ENCODE measurements at regions not wholly inside any gene's neighbourhood (a gene's known extent, or its start where the extent isn't known, plus 50 kb on each side); places are given as distances from the start of the nearest gene placed in this dataset.

DNA sequence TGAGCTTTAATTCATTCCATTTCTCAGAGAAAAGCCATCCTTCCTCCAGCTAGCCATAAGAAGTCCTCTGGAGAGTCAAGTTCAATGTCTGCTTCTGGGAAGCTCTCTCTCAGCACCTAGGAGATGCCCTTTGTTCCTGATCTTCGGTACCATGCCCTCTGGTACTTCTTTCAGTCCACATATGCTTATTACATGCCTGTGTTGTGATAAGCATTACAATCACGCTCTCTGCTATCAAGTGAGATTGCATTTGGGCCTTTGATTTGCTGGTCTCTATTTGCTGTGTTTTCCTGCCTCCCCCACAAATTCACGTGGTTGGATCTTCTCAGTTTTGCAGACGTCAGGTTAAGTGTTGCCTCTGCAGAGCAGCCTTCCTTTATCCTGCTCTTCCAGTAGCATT lies 178.1 kb downstream of the TOX3 start:
- Histone ChIP-seq H3K4me1 (ENCODE audit: insufficient read depth) (no peaks in the 10 kb centered on the region), H3K9me2 (replicated peaks; ENCODE audit: insufficient read depth) (no peaks in the 10 kb centered on the region), H3K27ac (no peak overlapping the region), H2AFZ (no peak overlapping the region), H3K27me3 (no peaks in the 10 kb centered on the region), H3K9me3 (ENCODE audit: low read depth) (no peaks in the 10 kb centered on the region), H3K4me3 (no peak overlapping the region), H4K20me1 (ENCODE audit: insufficient read depth, poor library complexity, severe bottlenecking) (no peaks in the 10 kb centered on the region), H3K36me3 (replicated peaks; ENCODE audit: insufficient read depth, low read depth) (no peaks in the 10 kb centered on the region), H3K79me2 (no peaks in the 10 kb centered on the region), H3K4me2 (no peak overlapping the region)
- TF ChIP-seq EZH2phosphoT487 (IDR thresholded peaks at IDR 0.05; ENCODE audit: low read depth, severe bottlenecking, unreplicated experiment) (no peak), CTCF (IDR thresholded peaks at IDR 0.05; ENCODE audit: poor library complexity) (no peak), EZH2 (IDR thresholded peaks at IDR 0.05; ENCODE audit: borderline replicate concordance) (no peak)
- 55% methylated on average over 4 of the region's 4 CpGs for WGBS (ENCODE audit: low lambda C conversion rate, missing lambda C conversion rate)
- peak; percentile 9 for DNase-seq (ENCODE audit: low spot score)

GRCh38 chr16:52367821-52368220 lies 179.1 kb downstream of the TOX3 start:
- 45% methylated on average over 2 of the region's 2 CpGs for WGBS (ENCODE audit: low lambda C conversion rate, missing lambda C conversion rate)
- no peaks in the 10 kb centered on the region for H3K9me2 ChIP-seq (replicated peaks; ENCODE audit: insufficient read depth)
- DNase-seq (ENCODE audit: low spot score), result no peak
- H3K36me3 ChIP-seq (replicated peaks; ENCODE audit: insufficient read depth, low read depth), result no peaks in the 10 kb centered on the region
- H3K4me3 ChIP-seq, result no peak overlapping the region
- no peaks in the 10 kb centered on the region for H3K79me2 ChIP-seq
- H3K27ac ChIP-seq, result no peak overlapping the region
- no peak overlapping the region for H2AFZ ChIP-seq
- H3K4me2 ChIP-seq, result no peak overlapping the region
- no peaks in the 10 kb centered on the region for H3K9me3 ChIP-seq (ENCODE audit: low read depth)
- no peaks in the 10 kb centered on the region for H3K4me1 ChIP-seq (ENCODE audit: insufficient read depth)
- no peak for TF ChIP-seq EZH2 (IDR thresholded peaks at IDR 0.05; ENCODE audit: borderline replicate concordance)
- no peak for TF ChIP-seq EZH2phosphoT487 (IDR thresholded peaks at IDR 0.05; ENCODE audit: low read depth, severe bottlenecking, unreplicated experiment)
- TF ChIP-seq CTCF (IDR thresholded peaks at IDR 0.05; ENCODE audit: poor library complexity), result no peak
- no peaks in the 10 kb centered on the region for H3K27me3 ChIP-seq
- H4K20me1 ChIP-seq (ENCODE audit: insufficient read depth, poor library complexity, severe bottlenecking), result no peaks in the 10 kb centered on the region

GRCh38 chr16:52366983-52367382 lies 180.0 kb downstream of the TOX3 start:
- Histone ChIP-seq H3K4me2 (no peak overlapping the region), H2AFZ (no peak overlapping the region), H3K36me3 (replicated peaks; ENCODE audit: insufficient read depth, low read depth) (no peaks in the 10 kb centered on the region), H4K20me1 (ENCODE audit: insufficient read depth, poor library complexity, severe bottlenecking) (no peaks in the 10 kb centered on the region), H3K79me2 (no peaks in the 10 kb centered on the region), H3K9me3 (ENCODE audit: low read depth) (no peaks in the 10 kb centered on the region), H3K27me3 (no peaks in the 10 kb centered on the region), H3K4me3 (no peak overlapping the region), H3K4me1 (ENCODE audit: insufficient read depth) (no peaks in the 10 kb centered on the region), H3K27ac (no peak overlapping the region), H3K9me2 (replicated peaks; ENCODE audit: insufficient read depth) (no peaks in the 10 kb centered on the region)
- TF ChIP-seq EZH2phosphoT487 (IDR thresholded peaks at IDR 0.05; ENCODE audit: low read depth, severe bottlenecking, unreplicated experiment), result no peak
- no peak for TF ChIP-seq CTCF (IDR thresholded peaks at IDR 0.05; ENCODE audit: poor library complexity)
- no peak for TF ChIP-seq EZH2 (IDR thresholded peaks at IDR 0.05; ENCODE audit: borderline replicate concordance)
- no peak for DNase-seq (ENCODE audit: low spot score)
- WGBS (ENCODE audit: low lambda C conversion rate, missing lambda C conversion rate), result 53% methylated on average over 1 of the region's 1 CpG

DNA sequence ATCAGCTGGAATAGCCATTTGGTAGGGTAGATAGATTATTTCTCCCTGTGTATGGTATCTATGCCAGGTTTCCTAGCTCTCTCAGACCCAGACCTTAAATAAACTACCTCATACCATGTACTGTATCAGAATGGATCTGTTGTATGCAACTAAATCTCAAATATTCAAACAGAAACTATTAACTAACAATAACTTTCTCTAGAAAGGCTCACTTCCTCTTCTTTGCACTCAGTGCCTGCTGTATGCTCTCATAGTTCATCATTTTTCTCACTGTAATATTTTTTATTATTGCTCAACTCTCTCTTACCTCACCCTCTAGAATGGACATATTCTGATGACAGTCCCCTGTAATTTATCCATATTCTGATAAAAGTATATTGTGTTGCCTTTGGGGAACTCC lies 182.4 kb downstream of the TOX3 start:
- Histone ChIP-seq H3K27ac (no peak overlapping the region), H4K20me1 (ENCODE audit: insufficient read depth, poor library complexity, severe bottlenecking) (no peaks in the 10 kb centered on the region), H3K4me2 (no peak overlapping the region), H3K36me3 (replicated peaks; ENCODE audit: insufficient read depth, low read depth) (no peaks in the 10 kb centered on the region), H3K9me2 (replicated peaks; ENCODE audit: insufficient read depth) (no peaks in the 10 kb centered on the region), H3K4me3 (no peak overlapping the region), H3K27me3 (no peaks in the 10 kb centered on the region), H3K9me3 (ENCODE audit: low read depth) (no peaks in the 10 kb centered on the region), H2AFZ (no peak overlapping the region), H3K4me1 (ENCODE audit: insufficient read depth) (no peaks in the 10 kb centered on the region), H3K79me2 (no peaks in the 10 kb centered on the region)
- TF ChIP-seq EZH2phosphoT487 (IDR thresholded peaks at IDR 0.05; ENCODE audit: low read depth, severe bottlenecking, unreplicated experiment) (no peak), EZH2 (IDR thresholded peaks at IDR 0.05; ENCODE audit: borderline replicate concordance) (no peak)
- DNase-seq (ENCODE audit: low spot score), result no peak
